GM21360 (cell line): ENCODE measurements at regions not wholly inside any gene's neighbourhood (a gene's known extent, or its start where the extent isn't known, plus 50 kb on each side); places are given as distances from the start of the nearest gene placed in this dataset.

ENCODE experiments used
- ATAC-seq: cut with Tn5 transposase; IDR thresholded peaks from one replicate; pipeline ENCODE4 v1.9.1; 2021; ENCODE audit warnings: mild to moderate bottlenecking, moderate library complexity; ENCODE audit not compliant: unreplicated experiment

- no peak for ATAC-seq
These were observed 113.9 kb downstream of the THNSL2 start for GRCh38 chr2:88283886-88284592.

GRCh38 chr2:88281302-88282217 lies 111.4 kb downstream of the THNSL2 start:
- ATAC-seq: no peak

- no peak for ATAC-seq
These were observed 99.7 kb downstream of the THNSL2 start for GRCh38 chr2:88269836-88270235.

- no peak for ATAC-seq
These were observed 95.5 kb downstream of the THNSL2 start for GRCh38 chr2:88265352-88266303.

GRCh38 chr2:88263861-88264260 lies 93.7 kb downstream of the THNSL2 start:
- ATAC-seq: no peak

GRCh38 chr2:88261725-88262124 lies 91.6 kb downstream of the THNSL2 start:
- ATAC-seq: no peak

- ATAC-seq: no peak
These were observed 88.1 kb downstream of the THNSL2 start for GRCh38 chr2:88258208-88258607.

GRCh38 chr2:88254437-88255091 lies 84.4 kb downstream of the THNSL2 start:
- no peak for ATAC-seq

- no peak for ATAC-seq
These were observed 83.9 kb downstream of the THNSL2 start for GRCh38 chr2:88253997-88254396.

GRCh38 chr2:88253375-88253774 lies 83.2 kb downstream of the THNSL2 start:
- no peak for ATAC-seq

GRCh38 chr2:88252646-88253045 lies 82.5 kb downstream of the THNSL2 start:
- no peak for ATAC-seq

- no peak for ATAC-seq
These were observed 82.0 kb downstream of the THNSL2 start for GRCh38 chr2:88252111-88252510.

- ATAC-seq: no peak
These were observed 80.3 kb downstream of the THNSL2 start for GRCh38 chr2:88250404-88250803.

GRCh38 chr2:88248280-88248828 lies 78.2 kb downstream of the THNSL2 start:
- ATAC-seq: no peak

GRCh38 chr2:88247531-88247930 lies 77.4 kb downstream of the THNSL2 start:
- no peak for ATAC-seq

GRCh38 chr2:88245109-88245508 lies 75.0 kb downstream of the THNSL2 start:
- no peak for ATAC-seq

- no peak for ATAC-seq
These were observed 69.6 kb downstream of the THNSL2 start for GRCh38 chr2:88239781-88240180.

GRCh38 chr2:88236666-88237065 lies 66.5 kb downstream of the THNSL2 start:
- ATAC-seq: no peak
